ENCODE measurements at regions not wholly inside any gene's neighbourhood (a gene's known extent, or its start where the extent isn't known, plus 50 kb on each side); places are given as distances from the start of the nearest gene placed in this dataset.

GRCh38 chr7:42674541-42674940, 237.3 kb downstream of the C7orf25 start:
- H3K4me3 ChIP-seq (ENCODE audit: low read depth, low read length), result no peak overlapping the region
- TF ChIP-seq CTCF (IDR thresholded peaks at IDR 0.05; ENCODE audit: low read depth, low read length, missing control alignments), result no peak
- no peak for DNase-seq (ENCODE audit: low read depth)

DNA sequence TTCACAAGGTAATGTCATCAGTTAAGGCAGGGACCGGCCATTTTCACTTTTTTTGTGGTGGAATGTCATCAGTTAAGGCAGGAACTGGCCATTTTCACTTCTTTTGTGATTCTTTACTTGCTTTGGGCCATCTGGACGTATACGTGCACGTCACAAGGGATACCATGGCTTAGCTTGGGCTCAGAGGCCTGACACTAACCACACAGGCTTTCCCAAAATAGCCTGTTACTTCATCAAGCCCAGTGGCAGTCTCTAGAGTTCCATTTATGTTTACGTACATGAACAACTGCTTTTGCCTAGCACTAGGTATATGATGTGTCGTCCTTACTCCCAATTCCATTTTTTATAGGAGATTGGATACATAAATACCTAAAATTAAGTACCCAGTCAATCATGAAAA, 237.9 kb downstream of the C7orf25 start:
- no peak for TF ChIP-seq CTCF (IDR thresholded peaks at IDR 0.05; ENCODE audit: low read depth, low read length, missing control alignments)
- DNase-seq (ENCODE audit: low read depth), result no peak
- no peak overlapping the region for H3K4me3 ChIP-seq (ENCODE audit: low read depth, low read length)

DNA sequence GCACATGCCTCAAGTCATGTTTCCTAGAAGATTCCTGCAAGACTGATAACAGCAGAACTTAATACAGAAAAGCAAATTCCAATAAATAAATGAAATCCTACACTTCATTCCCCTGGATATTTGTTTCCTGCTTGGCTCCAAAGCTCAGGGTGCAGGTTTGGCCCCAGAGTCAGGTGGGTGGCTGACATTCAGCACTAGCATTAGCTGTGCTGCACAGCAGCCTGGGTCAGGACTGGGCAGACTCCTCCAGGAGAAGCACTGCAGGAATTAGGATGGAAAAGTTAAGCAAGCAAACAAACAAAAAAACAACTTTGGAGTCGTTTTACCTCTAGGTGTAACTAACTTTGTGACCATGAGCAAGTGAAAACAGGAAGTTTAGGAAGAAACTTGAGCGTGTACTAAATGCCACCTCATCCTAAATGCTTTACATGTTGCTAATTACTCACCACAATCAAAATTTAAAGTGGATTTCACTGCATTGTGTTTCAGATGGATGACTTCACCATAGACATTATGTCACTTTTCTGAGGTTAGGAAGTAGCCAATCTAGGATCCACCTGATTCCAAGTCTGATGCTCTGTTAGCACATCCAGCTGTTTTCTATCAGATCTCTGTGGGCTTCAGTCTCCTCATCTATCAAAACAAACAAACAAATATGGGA, 239.4 kb downstream of the C7orf25 start:
- TF ChIP-seq CTCF (IDR thresholded peaks at IDR 0.05; ENCODE audit: low read depth, low read length, missing control alignments), result no peak
- no peak for DNase-seq (ENCODE audit: low read depth)
- H3K4me3 ChIP-seq (ENCODE audit: low read depth, low read length), result no peak overlapping the region

DNA sequence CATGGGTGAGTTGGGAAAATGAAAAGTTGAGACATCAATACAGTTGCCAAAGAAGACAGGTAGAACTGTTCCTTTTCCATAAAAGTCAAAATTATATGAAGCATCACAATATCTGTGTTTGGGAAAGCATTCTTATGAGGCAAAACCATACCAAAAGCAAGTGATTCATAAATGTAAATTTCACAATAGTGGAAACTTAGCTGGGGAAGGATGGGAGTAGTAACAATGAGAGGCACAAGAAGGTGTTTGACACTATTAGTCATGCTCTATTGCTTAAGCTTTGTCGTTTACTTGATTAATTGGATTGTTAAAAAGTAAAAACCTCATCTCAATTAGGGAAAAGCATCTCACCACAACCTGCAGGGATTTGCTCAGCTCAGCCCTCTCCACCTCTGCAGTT, 240.2 kb downstream of the C7orf25 start:
- TF ChIP-seq CTCF (IDR thresholded peaks at IDR 0.05; ENCODE audit: low read depth, low read length, missing control alignments), result no peak
- H3K4me3 ChIP-seq (ENCODE audit: low read depth, low read length), result no peak overlapping the region
- no peak for DNase-seq (ENCODE audit: low read depth)

GRCh38 chr7:42666994-42667393, 244.9 kb downstream of the C7orf25 start:
- H3K4me3 ChIP-seq (ENCODE audit: low read depth, low read length), result no peak overlapping the region
- DNase-seq (ENCODE audit: low read depth), result no peak
- TF ChIP-seq CTCF (IDR thresholded peaks at IDR 0.05; ENCODE audit: low read depth, low read length, missing control alignments), result no peak

GRCh38 chr7:42662862-42663261, 249.0 kb downstream of the C7orf25 start:
- no peak for DNase-seq (ENCODE audit: low read depth)
- TF ChIP-seq CTCF (IDR thresholded peaks at IDR 0.05; ENCODE audit: low read depth, low read length, missing control alignments), result no peak

DNA sequence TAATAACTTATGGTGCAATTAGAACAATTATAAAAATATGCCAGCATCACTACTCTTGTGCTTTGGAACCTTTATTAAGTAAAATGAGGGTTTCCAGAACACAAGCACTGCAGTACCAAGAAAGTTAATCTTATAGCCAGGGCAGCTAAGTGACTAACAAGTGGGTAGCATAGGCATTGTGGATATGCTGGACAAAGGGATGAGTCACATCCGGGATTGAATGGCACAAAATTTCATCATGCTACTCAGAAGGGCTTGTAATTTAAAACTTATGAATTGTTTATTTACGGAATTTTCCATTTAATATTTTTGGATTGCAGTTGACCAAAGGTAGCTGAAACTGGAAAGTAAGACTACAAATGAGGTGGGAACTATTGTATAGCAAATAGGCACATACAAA, 250.6 kb downstream of the C7orf25 start:
- H3K4me3 ChIP-seq (ENCODE audit: low read depth, low read length), result no peak overlapping the region
- DNase-seq (ENCODE audit: low read depth), result no peak
- TF ChIP-seq CTCF (IDR thresholded peaks at IDR 0.05; ENCODE audit: low read depth, low read length, missing control alignments), result no peak

More at GRCh38 chr7:42662862-42663261, 249.0 kb downstream of the C7orf25 start:
- H3K4me3 ChIP-seq (ENCODE audit: low read depth, low read length), result no peak overlapping the region

Data from GM12864 (cell line).